ENCODE measurements at regions not wholly inside any gene's neighbourhood (a gene's known extent, or its start where the extent isn't known, plus 50 kb on each side); places are given as distances from the start of the nearest gene placed in this dataset.

GRCh38 chr5:52498607-52499006 lies 289.1 kb upstream of the ITGA1 start:
- DNase-seq (ENCODE audit: low read depth in 2 of 2) = no peak

GRCh38 chr5:52502460-52502999 lies 285.2 kb upstream of the ITGA1 start:
- DNase-seq (ENCODE audit: low read depth in 2 of 2) = no peak

- no peak for DNase-seq (ENCODE audit: low read depth in 2 of 2)
These were observed 283.0 kb upstream of the ITGA1 start for GRCh38 chr5:52504584-52505240.

- no peak for DNase-seq (ENCODE audit: low read depth in 2 of 2)
These were observed 270.0 kb upstream of the ITGA1 start for GRCh38 chr5:52517667-52518066.

GRCh38 chr5:52520171-52520570 lies 267.5 kb upstream of the ITGA1 start:
- DNase-seq (ENCODE audit: low read depth in 2 of 2) = no peak

GRCh38 chr5:52521236-52521635 lies 266.5 kb upstream of the ITGA1 start:
- no peak for DNase-seq (ENCODE audit: low read depth in 2 of 2)

GRCh38 chr5:52523701-52524100 lies 264.0 kb upstream of the ITGA1 start:
- no peak for DNase-seq (ENCODE audit: low read depth in 2 of 2)

- DNase-seq (ENCODE audit: low read depth in 2 of 2) = no peak
These were observed 256.6 kb upstream of the ITGA1 start for GRCh38 chr5:52531105-52531504.

GRCh38 chr5:52543594-52543993 lies 244.1 kb upstream of the ITGA1 start:
- DNase-seq (ENCODE audit: low read depth in 2 of 2) = no peak

GRCh38 chr5:52544738-52545137 lies 243.0 kb upstream of the ITGA1 start:
- no peak for DNase-seq (ENCODE audit: low read depth in 2 of 2)

- DNase-seq (ENCODE audit: low read depth in 2 of 2) = no peak
These were observed 233.4 kb upstream of the ITGA1 start for GRCh38 chr5:52554293-52554692.

- no peak for DNase-seq (ENCODE audit: low read depth in 2 of 2)
These were observed 227.3 kb upstream of the ITGA1 start for GRCh38 chr5:52560366-52560765.

GRCh38 chr5:52562473-52562872 lies 225.2 kb upstream of the ITGA1 start:
- no peak for DNase-seq (ENCODE audit: low read depth in 2 of 2)

- DNase-seq (ENCODE audit: low read depth in 2 of 2) = no peak
These were observed 223.1 kb upstream of the ITGA1 start for GRCh38 chr5:52564587-52564986.

GRCh38 chr5:52577546-52577945 lies 210.2 kb upstream of the ITGA1 start:
- DNase-seq (ENCODE audit: low read depth in 2 of 2) = no peak

- DNase-seq (ENCODE audit: low read depth in 2 of 2) = no peak
These were observed 208.3 kb upstream of the ITGA1 start for GRCh38 chr5:52579391-52579790.

GRCh38 chr5:52580921-52581320 lies 206.8 kb upstream of the ITGA1 start:
- no peak for DNase-seq (ENCODE audit: low read depth in 2 of 2)

- no peak for DNase-seq (ENCODE audit: low read depth in 2 of 2)
These were observed 205.4 kb upstream of the ITGA1 start for GRCh38 chr5:52582313-52582712.

- no peak for DNase-seq (ENCODE audit: low read depth in 2 of 2)
These were observed 200.6 kb upstream of the ITGA1 start for GRCh38 chr5:52587131-52587530.

GRCh38 chr5:52597625-52598024 lies 190.1 kb upstream of the ITGA1 start:
- no peak for DNase-seq (ENCODE audit: low read depth in 2 of 2)

- DNase-seq (ENCODE audit: low read depth in 2 of 2) = no peak
These were observed 188.7 kb upstream of the ITGA1 start for GRCh38 chr5:52598968-52599367.

GRCh38 chr5:52603778-52604554 lies 183.8 kb upstream of the ITGA1 start:
- DNase-seq (ENCODE audit: low read depth in 2 of 2) = no peak

Data from stimulated activated CD8-positive, alpha-beta memory T cell treated with anti-CD3 and anti-CD28 coated beads, Interleukin-7, amount 100 ng/mL, for 1 hour (primary cell).